Spleen (tissue), 11 donors: ENCODE measurements at regions not wholly inside any gene's neighbourhood (a gene's known extent, or its start where the extent isn't known, plus 50 kb on each side); places are given as distances from the start of the nearest gene placed in this dataset.

Experiments used
- DNase-seq: peaks from one replicate; pipeline ENCODE4 v3.0.0-alpha.2; 2020
- H3K27ac ChIP-seq, 8 donors: fragments of 200-600 bp; sonication (generic) in 7 of 8; 1 replicate in 4 of 8; 2 replicates in 4 of 8; pipeline versions ENCODE4 v1.5.0 to v1.8.0; 2016 to 2021; ENCODE audit warnings: inconsistent platforms in 4 of 8, mild to moderate bottlenecking in 4 of 8, moderate library complexity in 1 of 8
- H3K27me3 ChIP-seq, 7 donors: fragments of 200-600 bp; sonication (generic) in 6 of 7; replicated peaks in 1 of 7; 1 replicate in 4 of 7; 2 replicates in 3 of 7; pipeline versions ENCODE4 v1.5.0 to v1.8.0; 2016 to 2021; ENCODE audit warnings: inconsistent platforms in 3 of 7, mild to moderate bottlenecking in 1 of 7
- H3K36me3 ChIP-seq, 6 donors: fragments of 200-600 bp; sonication (generic) in 5 of 6; 1 replicate in 4 of 6; 2 replicates in 2 of 6; pipeline versions ENCODE4 v1.5.0 to v1.8.0; 2016 to 2021; ENCODE audit warnings: inconsistent platforms in 2 of 6
- H3K4me1 ChIP-seq, 6 donors: fragments of 200-600 bp; sonication (generic) in 5 of 6; 1 replicate in 3 of 6; 2 replicates in 3 of 6; pipeline versions ENCODE4 v1.5.0 to v1.8.0; 2016 to 2021; ENCODE audit warnings: inconsistent platforms in 3 of 6
- H3K4me3 ChIP-seq, 8 donors: fragments of 200-600 bp; sonication (generic) in 7 of 8; 1 replicate in 4 of 8; 2 replicates in 4 of 8; pipeline versions ENCODE4 v1.5.0 to v1.8.0; 2016 to 2021; ENCODE audit warnings: inconsistent platforms in 4 of 8, mild to moderate bottlenecking in 4 of 8, moderate library complexity in 2 of 8
- H3K9me3 ChIP-seq, 8 donors: fragments of 200-600 bp; sonication (generic) in 7 of 8; 1 replicate in 4 of 8; 2 replicates in 4 of 8; pipeline versions ENCODE4 v1.5.0 to v1.8.0; 2016 to 2021; ENCODE audit warnings: inconsistent platforms in 4 of 8
- POLR2A ChIP-seq, 3 donors: fragments of 450-650 bp; IDR thresholded peaks; one replicate each; pipeline ENCODE4 v1.5.1; 2017; ENCODE audit warnings: antibody characterized with exemption in 3 of 3, mild to moderate bottlenecking in 1 of 3
- POLR2AphosphoS5 ChIP-seq, 3 donors: sonication (generic); formaldehyde crosslinking; IDR thresholded peaks; one replicate each; pipeline ENCODE4 v1.5.1; 2017; ENCODE audit warnings: antibody characterized with exemption in 3 of 3
- WGBS, 5 donors: extraction: QIAGEN DNeasy Blood & Tissue Kit in 3 of 5; methylation state at CpG; one replicate each; pipeline versions ENCODE4 v1.1.5 to v1.1.7; 2013 to 2018; 5-methylcytosine and 5-hydroxymethylcytosine counted together
- intact Hi-C: fragments of 100-400 bp; cut with DNase I; formaldehyde crosslinking; loops from one replicate; pipeline ENCODE4 v1.15.0; 2023; ENCODE audit warnings: low total_unique reads
- TF ChIP-seq, protein P1 (sequence below), 11 experiments: fragments of 200-600 bp in 7 of 11; fragments of 450-650 bp in 4 of 11; sonication (generic) in 4 of 11; IDR thresholded peaks in 8 of 11; conservative IDR thresholded peaks in 3 of 11; 1 replicate in 7 of 11; 2 replicates in 4 of 11; pipeline versions ENCODE4 v1.4.0 to v1.8.0; 2016 to 2021; ENCODE audit warnings: antibody characterized with exemption in 11 of 11, inconsistent platforms in 4 of 11, mild to moderate bottlenecking in 1 of 11
- donor health status: healthy with polysubstance abuse.
- donor health status: DM: no; HTN: no; CAD: no; lungs with moderate emphysema.
- donor health status: DM: no; HTN: no; CAD: no.
- donor health status: Bipolar disorder and iron deficiency.
- donor health status: healthy.
- donor health status: DM: no; HTN: no; CAD: no.
- donor health status: DM: yes; HTN: yes; CAD: no.

DNA sequence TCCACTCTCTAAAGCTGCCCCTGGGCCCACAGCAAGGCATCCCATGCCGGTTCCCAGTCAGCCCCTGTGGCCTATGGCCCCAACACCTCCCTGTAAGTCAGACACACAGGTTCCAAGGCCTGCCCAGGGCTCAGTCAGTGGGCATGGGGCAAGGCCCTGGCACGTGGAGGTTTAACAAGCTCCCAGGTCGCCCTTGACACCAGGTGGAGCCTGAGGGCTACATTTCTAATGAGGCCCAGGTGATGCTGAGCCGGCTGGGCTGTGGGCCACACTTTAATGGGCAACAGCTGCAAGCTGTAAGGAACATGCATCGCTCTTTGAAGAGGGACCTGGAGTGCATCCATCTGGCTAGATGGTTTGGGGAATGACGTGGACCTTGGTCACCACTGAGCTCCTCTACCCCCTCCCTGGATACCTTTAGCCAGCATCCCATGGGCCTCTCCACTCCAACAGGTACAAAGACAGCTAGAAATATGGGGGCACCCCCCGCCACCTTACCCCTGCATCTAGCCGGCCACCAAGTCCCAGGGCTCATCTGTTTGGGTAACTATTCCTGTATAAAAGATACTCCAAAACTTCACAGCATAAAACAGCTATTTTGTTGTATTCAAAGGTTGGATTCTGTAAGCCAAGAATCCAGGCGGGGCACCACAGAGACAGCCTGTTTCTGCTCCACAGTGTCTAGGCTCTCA, 122.5 kb downstream of the OAT start:
- Histone ChIP-seq H3K4me3 (no peak overlapping the region), H3K9me3 (peaks cover 0 to 16% (median 11%) of the 10 kb centered on the region in 8 donors), H3K36me3 (no peaks in the 10 kb centered on the region), H3K27ac (no peak overlapping the region), H3K4me1 (peaks cover 0 to 6% (median 2%) of the 10 kb centered on the region in 6 donors), H3K27me3 (no peaks in the 10 kb centered on the region)
- intact Hi-C loops: no loop called here
- WGBS, 5 donors: 79 to 91% (median 81%) methylated on average over 7 to 9 of the region's 9 CpGs
- no peak for DNase-seq
- TF ChIP-seq, protein P1, sequence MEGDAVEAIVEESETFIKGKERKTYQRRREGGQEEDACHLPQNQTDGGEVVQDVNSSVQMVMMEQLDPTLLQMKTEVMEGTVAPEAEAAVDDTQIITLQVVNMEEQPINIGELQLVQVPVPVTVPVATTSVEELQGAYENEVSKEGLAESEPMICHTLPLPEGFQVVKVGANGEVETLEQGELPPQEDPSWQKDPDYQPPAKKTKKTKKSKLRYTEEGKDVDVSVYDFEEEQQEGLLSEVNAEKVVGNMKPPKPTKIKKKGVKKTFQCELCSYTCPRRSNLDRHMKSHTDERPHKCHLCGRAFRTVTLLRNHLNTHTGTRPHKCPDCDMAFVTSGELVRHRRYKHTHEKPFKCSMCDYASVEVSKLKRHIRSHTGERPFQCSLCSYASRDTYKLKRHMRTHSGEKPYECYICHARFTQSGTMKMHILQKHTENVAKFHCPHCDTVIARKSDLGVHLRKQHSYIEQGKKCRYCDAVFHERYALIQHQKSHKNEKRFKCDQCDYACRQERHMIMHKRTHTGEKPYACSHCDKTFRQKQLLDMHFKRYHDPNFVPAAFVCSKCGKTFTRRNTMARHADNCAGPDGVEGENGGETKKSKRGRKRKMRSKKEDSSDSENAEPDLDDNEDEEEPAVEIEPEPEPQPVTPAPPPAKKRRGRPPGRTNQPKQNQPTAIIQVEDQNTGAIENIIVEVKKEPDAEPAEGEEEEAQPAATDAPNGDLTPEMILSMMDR (IDR thresholded peaks at IDR 0.05 in 8 of 11, conservative IDR thresholded peaks at IDR 0.05 in 3 of 11): no peak
- no peak for TF ChIP-seq POLR2A (IDR thresholded peaks at IDR 0.05)
- no peak for TF ChIP-seq POLR2AphosphoS5 (IDR thresholded peaks at IDR 0.05)

DNA sequence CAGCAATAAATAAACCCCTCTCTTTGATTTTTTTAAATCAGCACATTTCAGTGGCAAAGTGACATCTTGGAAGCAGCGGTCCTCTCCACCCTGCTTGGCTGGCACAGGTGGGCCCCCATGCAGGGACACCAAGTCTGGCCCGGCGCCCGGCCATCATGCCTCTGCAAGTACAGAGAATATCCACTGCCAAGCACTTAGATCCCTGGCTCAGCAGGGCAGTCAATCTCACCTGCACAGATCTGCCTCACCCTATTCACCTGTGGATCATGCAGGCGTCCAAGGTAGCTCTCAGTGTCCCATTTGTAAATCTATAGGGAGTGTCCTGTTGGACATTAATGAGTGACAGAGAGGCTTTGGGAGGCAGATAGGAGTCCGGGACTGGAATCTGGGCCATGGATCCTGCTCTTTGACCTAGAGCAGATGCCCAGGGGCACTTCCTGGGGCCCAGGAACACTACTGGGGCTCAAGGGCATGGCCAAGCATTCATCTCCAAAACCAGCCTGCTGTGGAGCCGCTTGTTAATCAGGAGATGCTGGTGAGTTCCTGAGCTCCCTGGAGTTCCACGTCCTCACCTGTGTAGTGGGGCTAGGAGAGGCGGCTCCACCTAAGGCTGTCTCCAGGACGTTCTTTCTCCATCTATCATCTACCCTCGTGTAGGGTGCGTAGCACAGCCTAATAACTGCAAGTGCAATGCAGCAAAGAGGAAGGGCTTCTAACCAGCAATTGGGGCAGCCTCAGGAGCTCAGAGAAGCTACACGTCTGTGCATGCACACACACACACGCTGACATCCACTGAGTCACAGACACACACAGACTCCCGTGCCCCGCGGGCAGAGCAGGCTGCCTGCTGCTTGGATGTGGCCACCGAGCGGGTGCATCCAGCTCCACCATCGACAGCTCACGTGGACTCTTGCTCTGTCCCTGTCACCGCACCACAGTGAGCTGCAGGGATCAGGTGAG, 123.6 kb downstream of the OAT start:
- H3K27me3 ChIP-seq: no peaks in the 10 kb centered on the region
- no peak overlapping the region for H3K4me3 ChIP-seq
- DNase-seq: no peak
- 88 to 93% (median 91%) methylated on average over 18 to 22 of the region's 22 CpGs for WGBS, 5 donors
- peaks cover 0 to 5% (median 1%) of the 10 kb centered on the region in 8 donors for H3K9me3 ChIP-seq
- intact Hi-C loops: no loop called here
- no peak overlapping the region for H3K27ac ChIP-seq
- no peaks in the 10 kb centered on the region for H3K36me3 ChIP-seq
- H3K4me1 ChIP-seq: peaks cover 0 to 18% (median 8%) of the 10 kb centered on the region in 6 donors
- TF ChIP-seq POLR2AphosphoS5 (IDR thresholded peaks at IDR 0.05) (no peak), POLR2A (IDR thresholded peaks at IDR 0.05) (no peak)
- TF ChIP-seq, protein P1 (IDR thresholded peaks at IDR 0.05 in 8 of 11, conservative IDR thresholded peaks at IDR 0.05 in 3 of 11): no peak

DNA sequence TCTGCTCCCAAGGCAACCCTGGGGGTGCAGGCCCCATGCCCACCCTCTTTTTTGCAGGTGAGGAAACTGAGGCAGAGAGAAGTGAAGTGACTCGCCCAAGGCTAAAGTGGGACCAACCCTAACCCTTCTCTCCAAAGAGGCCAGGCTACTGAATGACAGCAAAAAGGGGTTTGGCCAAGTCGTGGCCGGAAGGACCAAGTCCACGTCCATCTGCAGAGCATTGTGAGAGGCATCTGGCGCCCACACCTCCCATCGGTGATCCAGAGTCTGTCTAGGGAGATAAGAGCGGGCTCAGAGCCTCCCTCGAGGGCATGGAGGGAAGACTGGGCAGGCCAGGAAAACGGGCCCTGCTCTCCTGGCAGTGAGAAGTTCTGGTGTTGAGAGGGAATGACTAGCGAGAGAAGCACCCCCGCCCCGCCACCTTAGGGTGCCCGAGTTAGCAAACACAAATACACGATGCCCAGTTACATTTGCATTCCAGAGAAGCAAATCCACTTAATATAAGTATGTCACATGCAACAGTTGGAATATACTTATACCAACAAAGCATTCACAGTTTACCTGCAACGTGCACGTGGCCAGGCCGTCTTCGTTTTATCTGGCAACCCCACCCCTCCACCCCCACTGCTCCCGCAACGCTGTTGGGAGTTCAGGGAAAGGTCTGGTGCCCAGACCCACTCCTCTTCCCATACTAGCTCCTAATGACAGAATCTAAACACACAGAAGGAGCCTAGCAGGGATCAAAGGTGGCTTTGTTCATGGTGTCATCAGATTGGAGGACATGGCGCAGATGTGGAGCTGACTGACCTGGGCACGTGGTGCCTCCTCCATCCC, 124.9 kb downstream of the OAT start:
- H3K4me1 ChIP-seq: peaks cover 0 to 31% (median 16%) of the 10 kb centered on the region in 6 donors
- no peak overlapping the region for H3K27ac ChIP-seq
- 88 to 91% (median 89%) methylated on average over 22 of the region's 22 CpGs for WGBS, 5 donors
- TF ChIP-seq POLR2A (IDR thresholded peaks at IDR 0.05) (no peak), POLR2AphosphoS5 (IDR thresholded peaks at IDR 0.05) (no peak)
- TF ChIP-seq, protein P1 (IDR thresholded peaks at IDR 0.05 in 8 of 11, conservative IDR thresholded peaks at IDR 0.05 in 3 of 11): no peak
- H3K4me3 ChIP-seq: no peak overlapping the region
- H3K27me3 ChIP-seq: no peaks in the 10 kb centered on the region
- no peaks in the 10 kb centered on the region for H3K36me3 ChIP-seq
- no peaks in the 10 kb centered on the region for H3K9me3 ChIP-seq
- intact Hi-C loops: no loop called here
- no peak for DNase-seq
